22Rv1 (cell line): ENCODE measurements at regions not wholly inside any gene's neighbourhood (a gene's known extent, or its start where the extent isn't known, plus 50 kb on each side); places are given as distances from the start of the nearest gene placed in this dataset.

Source experiments
- H3K27ac ChIP-seq: fragments of 450-650 bp; 2 replicates; pipeline ENCODE4 v1.5.1; 2017
- ZFX ChIP-seq: fragments of 450-650 bp; IDR thresholded peaks from 2 replicates; pipeline ENCODE4 v1.6.1; 2017; ENCODE audit warnings: antibody characterized with exemption, borderline replicate concordance
- TF ChIP-seq, protein P1 (sequence below): fragments of 450-650 bp; IDR thresholded peaks from 2 replicates; pipeline ENCODE4 v1.5.1; 2017; ENCODE audit warnings: mild to moderate bottlenecking

- no peak for TF ChIP-seq ZFX
- TF ChIP-seq, protein P1, sequence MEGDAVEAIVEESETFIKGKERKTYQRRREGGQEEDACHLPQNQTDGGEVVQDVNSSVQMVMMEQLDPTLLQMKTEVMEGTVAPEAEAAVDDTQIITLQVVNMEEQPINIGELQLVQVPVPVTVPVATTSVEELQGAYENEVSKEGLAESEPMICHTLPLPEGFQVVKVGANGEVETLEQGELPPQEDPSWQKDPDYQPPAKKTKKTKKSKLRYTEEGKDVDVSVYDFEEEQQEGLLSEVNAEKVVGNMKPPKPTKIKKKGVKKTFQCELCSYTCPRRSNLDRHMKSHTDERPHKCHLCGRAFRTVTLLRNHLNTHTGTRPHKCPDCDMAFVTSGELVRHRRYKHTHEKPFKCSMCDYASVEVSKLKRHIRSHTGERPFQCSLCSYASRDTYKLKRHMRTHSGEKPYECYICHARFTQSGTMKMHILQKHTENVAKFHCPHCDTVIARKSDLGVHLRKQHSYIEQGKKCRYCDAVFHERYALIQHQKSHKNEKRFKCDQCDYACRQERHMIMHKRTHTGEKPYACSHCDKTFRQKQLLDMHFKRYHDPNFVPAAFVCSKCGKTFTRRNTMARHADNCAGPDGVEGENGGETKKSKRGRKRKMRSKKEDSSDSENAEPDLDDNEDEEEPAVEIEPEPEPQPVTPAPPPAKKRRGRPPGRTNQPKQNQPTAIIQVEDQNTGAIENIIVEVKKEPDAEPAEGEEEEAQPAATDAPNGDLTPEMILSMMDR, result no peak
- no peak overlapping the region for H3K27ac ChIP-seq
Measured at GRCh38 chr18:55642191-55642590, 54.2 kb upstream of the TCF4 start.

DNA sequence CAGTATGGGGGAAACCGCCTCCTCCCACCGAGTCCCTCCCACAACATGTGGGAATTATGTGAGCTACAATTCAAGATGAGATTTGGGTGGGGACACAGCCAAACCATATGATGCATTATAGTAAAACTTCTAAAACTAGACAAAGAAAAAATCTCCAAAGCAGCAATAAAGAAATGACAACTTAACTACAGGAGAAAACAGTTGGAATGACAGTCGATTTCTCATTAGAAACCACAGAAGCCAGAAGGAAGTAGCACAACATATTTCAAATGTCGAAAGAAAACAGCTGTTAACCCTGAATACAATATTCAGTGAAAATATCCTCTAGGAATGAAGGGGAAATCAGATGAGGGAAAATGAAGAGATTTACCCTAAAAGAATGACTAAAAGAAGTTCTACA, 53.5 kb upstream of the TCF4 start:
- no peak overlapping the region for H3K27ac ChIP-seq
- no peak for TF ChIP-seq ZFX
- TF ChIP-seq, protein P1, result no peak
